A549 (cell line): ENCODE measurements at regions not wholly inside any gene's neighbourhood (a gene's known extent, or its start where the extent isn't known, plus 50 kb on each side); places are given as distances from the start of the nearest gene placed in this dataset.
"Not testable (repeated sequence)": the region's sequence is repeated elsewhere in the genome, so short reads cannot be mapped to it uniquely, and the experiment has no call there.

ENCODE experiments used
- CEBPB ChIP-seq, 2 experiments: fragments of >200 bp in 1 of 2; sonication (Bioruptor Twin) in 1 of 2; formaldehyde crosslinking in 1 of 2; IDR thresholded peaks; 2 replicates each; pipeline ENCODE4 v1.6.1; 2012 to 2016
- CHD2 ChIP-seq: fragments of 150-350 bp; IDR thresholded peaks from 2 replicates; pipeline ENCODE4 v1.6.1; 2014; ENCODE audit warnings: low read length; ENCODE audit not compliant: partially characterized antibody
- CTCF ChIP-seq: fragments of >200 bp; sonication (Bioruptor Twin); formaldehyde crosslinking; IDR thresholded peaks from 3 replicates; pipeline ENCODE4 v1.5.1; 2016
- ELK1 ChIP-seq: fragments of 150-350 bp; IDR thresholded peaks from 2 replicates; pipeline ENCODE4 v1.6.1; 2014; ENCODE audit warnings: low read depth, mild to moderate bottlenecking, low read length
- EP300 ChIP-seq, 2 experiments: fragments of >200 bp; sonication (Bioruptor Twin); formaldehyde crosslinking; IDR thresholded peaks; 2 replicates in 1 of 2; 3 replicates in 1 of 2; pipeline ENCODE4 v1.6.1; 2016 to 2017
- ESRRA ChIP-seq: fragments of 150-350 bp; IDR thresholded peaks from 2 replicates; pipeline ENCODE4 v1.6.1; 2014; ENCODE audit warnings: mild to moderate bottlenecking, low read length, borderline replicate concordance
- JUNB ChIP-seq: fragments of >200 bp; sonication (Bioruptor Twin); formaldehyde crosslinking; IDR thresholded peaks from 2 replicates; pipeline ENCODE4 v1.6.1; 2016
- MAZ ChIP-seq: fragments of 150-350 bp; IDR thresholded peaks from 2 replicates; pipeline ENCODE4 v1.6.1; 2014; ENCODE audit warnings: antibody characterized with exemption, low read depth, low read length, borderline replicate concordance
- NFE2L2 ChIP-seq: fragments of 150-350 bp; conservative IDR thresholded peaks from 2 replicates; pipeline ENCODE4 v1.6.1; 2014; ENCODE audit warnings: low read length
- RAD21 ChIP-seq, 2 experiments: fragments of >200 bp in 1 of 2; sonication (Bioruptor Twin) in 1 of 2; formaldehyde crosslinking in 1 of 2; IDR thresholded peaks in 1 of 2; conservative IDR thresholded peaks in 1 of 2; 2 replicates in 1 of 2; 3 replicates in 1 of 2; pipeline ENCODE4 v1.6.1; 2012 to 2018; ENCODE audit warnings: inconsistent platforms in 1 of 2
- RNF2 ChIP-seq: fragments of 200-600 bp; sonication (generic); IDR thresholded peaks from 2 replicates; pipeline ENCODE4 v1.6.1; 2016; ENCODE audit warnings: low read depth, mild to moderate bottlenecking, antibody characterized with exemption, moderate library complexity, borderline replicate concordance
- USF2 ChIP-seq: fragments of 450-650 bp; IDR thresholded peaks from 2 replicates; pipeline ENCODE4 v1.6.1; 2014; ENCODE audit warnings: antibody characterized with exemption
- ZC3H11A ChIP-seq: fragments of 450-650 bp; IDR thresholded peaks from 2 replicates; pipeline ENCODE4 v1.6.1; 2014; ENCODE audit warnings: antibody characterized with exemption, mild to moderate bottlenecking

- not testable (repeated sequence) for TF ChIP-seq CTCF; USF2; NFE2L2; RNF2; JUNB; ELK1; RAD21 (conservative IDR thresholded peaks at IDR 0.05 in 1 of 2, IDR thresholded peaks at IDR 0.05 in 1 of 2); ZC3H11A; EP300 (IDR thresholded peaks at IDR 0.05); CEBPB (IDR thresholded peaks at IDR 0.05); MAZ; ESRRA; CHD2
Measured at GRCh38 chr16:21517263-21517662, 82.1 kb upstream of the METTL9 start.
